Testis (tissue), 2 donors: ENCODE measurements at regions not wholly inside any gene's neighbourhood (a gene's known extent, or its start where the extent isn't known, plus 50 kb on each side); places are given as distances from the start of the nearest gene placed in this dataset.

Source experiments
- CTCF ChIP-seq, 3 experiments: fragments of 450-650 bp in 2 of 3; fragments of 200-600 bp in 1 of 3; sonication (generic) in 1 of 3; IDR thresholded peaks; one replicate each; pipeline ENCODE4 v1.5.1; 2016 to 2019; ENCODE audit warnings: antibody characterized with exemption in 3 of 3, mild to moderate bottlenecking in 2 of 3, moderate library complexity in 1 of 3
- POLR2A ChIP-seq: fragments of 450-650 bp; IDR thresholded peaks from one replicate; pipeline ENCODE4 v1.6.1; 2017; ENCODE audit warnings: antibody characterized with exemption, mild to moderate bottlenecking, moderate library complexity

GRCh38 chr18:72922895-72923294 is 55.1 kb upstream of the NETO1 start:
- TF ChIP-seq CTCF (IDR thresholded peaks at IDR 0.05) (no peak), POLR2A (no peak)
